Stimulated activated CD4-positive, alpha-beta T cell treated with anti-CD3 and anti-CD28 coated beads, Interleukin-12 subunit alpha, Interleukin-12 subunit beta, amount 100 ng/mL, for 48 hours (primary cell): ENCODE measurements at regions not wholly inside any gene's neighbourhood (a gene's known extent, or its start where the extent isn't known, plus 50 kb on each side); places are given as distances from the start of the nearest gene placed in this dataset.

ENCODE experiments used
- DNase-seq, 3 donors: peaks; one replicate each; pipeline ENCODE4 v3.0.0-alpha.2; 2020; ENCODE audit warnings: low read depth in 2 of 3, low spot score in 1 of 3

DNA sequence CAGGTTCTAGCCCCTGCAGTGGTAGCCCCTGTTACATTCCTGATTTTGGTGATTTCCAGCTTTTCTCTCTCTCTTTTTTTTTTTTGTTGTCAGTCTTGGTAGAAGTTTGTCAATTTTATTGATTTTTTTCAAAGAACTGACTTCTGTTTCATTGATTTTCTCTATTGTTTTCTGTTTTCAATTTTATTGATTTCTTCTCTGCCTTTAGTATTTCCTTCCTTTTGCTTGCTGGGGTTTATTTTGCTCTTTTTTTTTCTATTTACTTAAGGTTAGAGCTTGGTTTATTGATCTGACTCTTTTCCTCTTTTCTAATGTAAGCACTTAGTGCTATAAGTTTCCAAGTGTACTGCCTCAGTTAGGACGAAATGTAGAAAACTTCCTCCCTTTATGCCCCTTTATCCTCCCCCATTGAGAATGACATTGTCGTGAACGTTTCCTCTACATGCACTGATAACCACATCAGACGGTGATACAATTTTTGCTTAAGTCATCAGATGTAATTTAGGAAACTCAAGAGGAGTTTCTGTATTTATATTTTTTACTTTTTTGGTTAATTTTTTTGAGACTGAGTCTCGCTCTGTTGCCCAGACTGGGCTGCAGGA is 81.1 kb upstream of the HS6ST1 start:
- DNase-seq, result no peak

GRCh38 chr2:128401680-128402079 is 83.0 kb upstream of the HS6ST1 start:
- no peak for DNase-seq

GRCh38 chr2:128402911-128403670 is 84.4 kb upstream of the HS6ST1 start:
- no peak for DNase-seq

DNA sequence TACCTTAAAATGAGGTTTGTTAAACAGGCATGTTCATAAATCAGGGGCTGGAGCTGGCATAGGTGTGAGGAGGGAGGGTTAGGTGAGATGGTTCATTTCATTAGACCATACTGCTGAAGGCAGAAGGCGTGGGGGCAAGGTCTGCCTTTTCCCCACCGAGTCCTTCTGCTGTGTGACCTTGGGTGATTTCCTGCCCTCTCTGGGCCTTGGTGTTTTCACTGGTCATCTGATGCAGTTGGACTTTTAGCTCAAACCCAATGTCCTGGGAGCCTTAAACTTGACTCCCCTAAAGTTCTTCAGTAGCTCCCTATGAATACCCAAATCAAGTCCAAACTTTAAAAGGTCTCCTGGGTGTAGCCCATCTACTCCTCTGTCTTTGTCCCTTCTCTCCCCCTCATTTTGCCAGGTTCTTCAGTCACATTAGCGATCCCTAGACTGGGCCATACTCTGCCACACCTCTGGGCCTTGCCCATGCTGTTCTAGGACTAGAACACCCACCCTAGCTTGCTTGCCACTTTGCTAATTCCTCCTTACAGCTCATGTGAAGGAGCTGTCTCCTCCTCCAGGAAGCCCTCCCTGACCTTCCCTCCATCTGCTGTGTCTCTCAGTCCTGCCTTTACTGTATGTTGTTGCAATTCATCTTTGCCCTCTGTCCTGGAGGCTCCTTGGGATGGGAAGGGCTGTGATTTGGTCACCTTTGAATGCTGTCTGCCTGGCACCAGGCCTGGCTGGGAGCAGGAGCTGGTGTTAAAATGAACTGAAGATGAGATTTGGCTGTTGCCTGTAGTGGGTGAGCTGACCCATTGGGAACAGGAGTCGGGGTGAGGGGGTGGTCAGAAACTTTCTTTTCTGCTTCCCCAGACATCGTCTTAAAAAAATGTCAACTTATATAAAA is 85.4 kb upstream of the HS6ST1 start:
- no peak for DNase-seq

GRCh38 chr2:128404709-128405466 is 86.2 kb upstream of the HS6ST1 start:
- DNase-seq, result no peak

- DNase-seq, result no peak
These were observed 86.8 kb upstream of the HS6ST1 start for GRCh38 chr2:128405467-128405900.

GRCh38 chr2:128405981-128406613 is 87.4 kb upstream of the HS6ST1 start:
- no peak for DNase-seq

DNA sequence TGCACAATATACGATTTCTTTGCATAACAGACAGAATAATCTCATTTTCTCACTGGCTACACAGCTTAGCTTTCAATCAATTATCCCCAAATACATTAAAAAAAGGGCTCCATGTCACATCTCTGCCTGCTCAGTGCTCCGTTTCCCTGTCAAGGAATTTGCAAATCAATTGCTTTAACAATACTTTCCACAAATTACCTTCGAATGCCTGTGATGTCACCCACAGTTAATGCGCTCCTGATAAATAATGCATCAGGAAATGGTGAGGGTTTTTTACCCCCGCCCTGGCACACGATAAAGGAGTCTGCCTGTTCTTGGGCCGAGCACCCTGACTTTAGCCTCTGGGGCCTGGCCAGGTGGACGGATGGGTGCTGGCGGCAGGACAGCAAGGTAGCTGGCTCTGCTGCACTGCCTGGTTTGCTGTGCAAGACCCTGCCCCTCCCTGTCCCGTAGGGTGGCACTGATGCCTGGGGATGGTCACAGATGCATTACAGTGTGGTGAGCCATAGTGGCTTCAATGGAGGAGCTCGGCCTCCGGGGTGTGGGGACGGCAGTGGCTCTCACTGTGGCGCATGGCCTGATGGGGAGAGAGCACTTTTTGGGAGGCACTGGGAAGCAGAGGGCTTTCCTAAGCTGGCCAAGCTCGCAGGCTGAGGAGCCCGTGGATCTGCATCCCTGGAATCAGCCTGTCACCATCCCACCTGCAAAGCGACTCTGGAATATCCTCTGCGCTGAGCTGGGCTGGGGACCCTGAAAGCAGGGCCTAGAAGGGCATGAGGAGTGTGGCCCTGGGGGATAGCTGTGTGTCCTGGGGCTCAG is 88.3 kb upstream of the HS6ST1 start:
- no peak for DNase-seq

DNA sequence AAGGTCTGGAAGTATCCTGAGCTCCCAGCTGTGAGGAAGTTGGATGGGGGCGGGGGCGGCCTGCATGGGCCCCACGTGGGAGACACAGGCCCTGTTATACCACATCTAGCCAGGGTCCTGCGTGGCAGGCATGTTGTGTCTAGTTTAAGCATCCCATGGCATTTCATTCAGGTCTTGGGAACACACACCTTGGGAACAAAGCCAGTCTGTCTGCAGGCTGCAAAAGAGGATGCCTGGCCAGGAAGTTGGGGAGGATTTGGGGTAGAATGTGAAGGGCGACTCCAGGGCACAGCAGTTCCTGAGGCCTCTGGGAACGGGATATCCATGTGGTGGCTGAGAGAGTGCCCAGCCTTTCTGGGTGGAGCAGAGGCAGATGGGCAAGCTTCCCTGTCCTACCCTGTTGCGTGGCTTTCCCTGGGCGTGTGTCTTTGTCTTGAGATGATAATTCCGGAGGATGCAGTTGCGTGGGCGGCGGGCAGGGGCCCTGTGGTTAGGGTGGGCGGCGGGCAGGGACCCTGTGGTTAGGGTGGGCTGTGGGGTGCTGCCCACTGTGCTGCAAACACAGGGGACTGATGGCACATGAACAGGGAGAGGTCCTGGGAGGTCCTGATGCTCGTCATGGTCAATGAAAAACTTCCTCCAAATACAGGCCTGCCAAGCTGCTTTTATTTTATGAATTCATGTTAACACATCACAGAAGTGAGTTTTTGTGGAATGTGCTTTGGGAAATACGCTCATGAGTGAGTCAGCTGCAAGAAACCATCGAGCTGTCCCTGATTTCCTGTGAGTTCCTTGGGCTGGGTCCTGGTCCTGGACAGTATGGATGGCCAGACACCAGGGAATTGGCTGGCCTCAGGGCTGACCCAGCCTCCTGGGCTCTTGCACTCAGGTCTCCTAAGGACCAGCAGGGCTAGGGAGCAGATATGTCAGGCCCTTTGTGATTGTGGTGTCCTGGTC is 90.0 kb upstream of the HS6ST1 start:
- DNase-seq, result no peak

GRCh38 chr2:128409326-128410034 is 90.8 kb upstream of the HS6ST1 start:
- no peak for DNase-seq

DNA sequence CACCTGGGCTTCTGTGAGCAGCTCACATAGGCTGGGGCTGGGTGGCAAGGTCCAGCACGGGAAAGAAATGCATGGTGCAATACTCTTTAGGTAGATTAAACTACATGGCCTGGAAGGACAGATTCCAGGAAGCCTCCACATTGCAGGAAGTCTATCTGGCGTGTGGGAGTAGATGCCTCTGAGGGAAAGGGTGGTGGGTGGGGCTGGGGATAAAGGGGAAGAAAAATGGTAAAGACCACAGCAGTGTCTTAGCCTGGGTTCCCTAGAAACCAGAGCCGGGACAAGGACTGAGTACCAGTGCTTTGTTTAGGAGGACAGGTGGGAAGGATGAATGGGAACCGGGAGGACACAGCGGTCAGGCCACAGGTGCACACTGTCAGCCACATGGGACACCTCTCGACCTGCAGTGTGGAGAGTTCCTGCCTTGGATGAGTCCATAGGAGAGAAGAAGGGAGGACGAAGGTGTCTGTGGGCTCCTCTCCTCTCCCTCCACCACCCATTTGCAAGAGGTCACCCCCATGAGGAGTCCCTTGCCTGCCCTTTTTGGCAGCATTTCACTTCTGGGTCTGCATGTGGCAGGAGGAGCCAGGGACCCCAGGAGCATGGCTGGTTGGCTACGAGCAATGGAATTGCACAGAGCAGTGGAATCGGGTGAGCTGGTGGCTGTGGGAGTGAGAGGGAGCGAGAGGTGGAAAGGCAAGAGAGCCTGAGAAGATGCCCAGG is 91.5 kb upstream of the HS6ST1 start:
- no peak for DNase-seq

DNA sequence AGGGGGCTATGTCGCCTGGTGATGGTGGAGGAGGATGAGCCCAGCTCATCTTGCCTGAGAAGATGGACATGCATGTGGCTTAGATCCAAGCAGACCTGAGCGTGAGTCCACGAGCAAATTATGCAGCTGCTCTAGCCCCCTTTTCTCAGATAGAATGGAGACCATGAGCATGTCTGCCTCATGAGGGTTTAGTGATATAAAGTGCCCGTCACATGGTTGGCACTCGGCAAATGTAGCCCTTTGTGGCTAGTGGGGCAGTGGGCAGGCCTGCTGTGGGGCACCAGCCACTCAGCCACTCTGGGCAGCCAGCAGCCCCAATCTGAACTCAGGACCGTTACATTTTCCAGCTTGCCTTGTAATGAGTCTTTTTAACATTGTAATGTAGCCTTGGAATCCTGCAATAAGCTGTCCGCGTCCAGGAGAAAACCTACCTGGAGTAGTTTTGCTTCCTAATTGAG is 92.1 kb upstream of the HS6ST1 start:
- no peak for DNase-seq

GRCh38 chr2:128411431-128411830 is 92.8 kb upstream of the HS6ST1 start:
- DNase-seq, result no peak

DNA sequence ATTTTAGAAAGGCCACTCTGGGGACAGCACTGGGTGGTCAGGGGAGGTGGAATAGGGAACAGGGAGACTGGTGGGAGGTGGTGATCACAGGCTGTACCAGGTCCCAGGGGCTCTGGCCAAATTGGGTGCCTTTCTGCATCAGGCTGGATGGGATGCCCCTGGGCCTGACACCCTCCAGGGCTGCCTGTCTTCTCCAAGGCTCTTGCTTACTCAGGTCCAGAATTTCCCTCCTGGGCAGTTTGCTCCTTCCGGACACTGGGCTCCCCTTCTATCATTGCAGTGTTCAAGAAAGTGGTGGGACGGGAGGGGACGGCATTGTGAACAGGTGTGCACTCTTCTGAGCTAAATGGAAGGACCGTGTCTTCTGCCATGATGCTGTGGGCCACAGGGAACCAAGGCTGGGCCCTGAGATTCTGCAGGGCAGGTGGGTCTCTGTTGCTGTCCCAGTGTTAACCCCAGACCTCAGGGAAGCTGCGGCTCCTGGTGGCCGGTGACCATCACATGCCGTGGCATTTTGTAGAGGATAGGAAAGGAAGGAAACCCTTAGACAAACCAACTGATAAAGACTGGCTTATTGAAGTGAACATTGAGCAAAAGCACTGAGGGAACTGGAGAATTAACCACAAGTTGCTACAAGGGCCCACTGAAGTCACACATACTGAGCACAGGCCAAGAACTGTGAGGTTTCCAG is 93.7 kb upstream of the HS6ST1 start:
- no peak for DNase-seq

DNA sequence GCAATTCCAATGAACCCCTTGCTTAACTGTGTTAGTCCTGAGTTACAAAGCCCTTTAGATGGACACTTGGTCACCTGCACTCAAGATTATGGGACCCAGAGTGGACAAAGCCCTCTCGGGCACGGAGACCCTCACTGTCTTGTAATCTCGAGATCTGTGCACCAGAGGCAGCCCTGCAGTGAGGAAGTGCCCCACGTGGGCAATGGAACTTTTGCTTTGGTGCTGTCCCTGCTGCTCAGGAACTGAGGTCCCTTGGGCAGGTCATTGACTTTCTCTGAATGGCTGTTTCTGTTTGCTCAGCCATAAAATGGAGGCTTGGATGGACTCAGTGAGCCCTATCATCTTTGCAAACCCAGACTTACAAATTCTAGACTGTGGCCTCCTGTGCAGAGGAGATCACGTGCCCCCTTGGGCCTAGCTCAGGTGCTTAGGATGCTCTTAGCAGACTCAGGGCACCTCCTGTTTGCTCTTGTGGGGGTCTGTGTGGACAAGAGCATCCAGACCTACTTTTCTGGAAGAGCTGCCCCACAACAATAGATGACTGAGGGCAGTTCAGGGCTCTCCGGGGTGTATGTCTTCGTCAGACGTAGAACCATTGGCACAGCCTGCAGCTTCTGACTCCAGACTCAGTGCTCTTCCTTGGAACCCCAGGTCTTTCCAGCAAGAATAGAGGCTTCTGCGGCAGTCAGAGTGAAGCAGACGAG is 94.5 kb upstream of the HS6ST1 start:
- DNase-seq, result no peak

GRCh38 chr2:128413718-128414341 is 95.2 kb upstream of the HS6ST1 start:
- DNase-seq, result no peak
